Fibroblast of pulmonary artery (primary cell): ENCODE measurements at regions not wholly inside any gene's neighbourhood (a gene's known extent, or its start where the extent isn't known, plus 50 kb on each side); places are given as distances from the start of the nearest gene placed in this dataset.

Experiments
- DNase-seq: peaks from one replicate; pipeline ENCODE4 v3.0.0-alpha.2; 2010; ENCODE audit warnings: low read depth
- H3K4me3 ChIP-seq: replicated peaks from 2 replicates; pipeline ENCODE4 v1.5.1; 2011; ENCODE audit warnings: low read depth, mild to moderate bottlenecking, control low read depth, low read length, moderate library complexity
- TF ChIP-seq, protein P1 (sequence below): IDR thresholded peaks from 2 replicates; pipeline ENCODE4 v1.5.1; 2011; ENCODE audit warnings: mild to moderate bottlenecking, control low read depth, low read length, inconsistent platforms; ENCODE audit errors: missing control alignments

DNA sequence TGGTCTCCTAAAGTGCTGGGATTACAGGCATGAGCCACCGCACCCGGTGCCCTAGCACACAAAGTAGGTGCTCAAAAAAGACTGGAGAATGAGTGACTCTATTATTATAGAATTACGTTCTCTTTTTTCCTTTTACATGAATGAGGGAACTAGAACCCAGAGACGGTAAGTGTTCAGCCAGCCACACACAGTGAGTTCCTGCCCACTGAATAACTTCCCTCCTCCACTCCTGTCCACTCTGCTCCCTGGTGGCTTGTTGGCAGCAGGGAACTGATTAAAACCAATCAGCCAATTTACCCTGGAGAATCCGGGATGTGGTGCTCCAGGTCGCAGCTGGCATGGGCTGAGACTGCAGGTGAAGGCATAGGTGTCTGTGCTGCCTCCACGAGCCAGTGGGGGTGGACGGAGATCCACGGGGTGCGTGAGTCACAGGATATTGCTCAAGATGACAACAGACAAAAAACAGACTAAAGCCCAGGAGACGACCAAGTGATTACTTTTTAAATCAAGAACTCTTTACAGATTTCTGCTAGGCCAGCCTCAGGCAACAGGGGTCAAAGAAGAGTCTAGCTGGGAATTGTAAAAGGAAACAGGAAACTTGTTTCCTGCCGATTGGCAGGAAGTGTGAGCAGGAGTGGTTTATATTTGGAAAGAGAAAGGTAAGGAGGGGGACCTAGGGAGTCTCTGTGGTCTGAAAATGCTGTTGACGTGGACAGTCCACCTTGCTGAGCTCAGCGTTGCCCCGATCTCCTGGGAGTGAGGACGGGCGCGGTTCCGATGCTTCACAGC is 95.2 kb upstream of the TP53I11 start:
- DNase-seq = peak; percentile 75
- H3K4me3 ChIP-seq = no peak overlapping the region

DNA sequence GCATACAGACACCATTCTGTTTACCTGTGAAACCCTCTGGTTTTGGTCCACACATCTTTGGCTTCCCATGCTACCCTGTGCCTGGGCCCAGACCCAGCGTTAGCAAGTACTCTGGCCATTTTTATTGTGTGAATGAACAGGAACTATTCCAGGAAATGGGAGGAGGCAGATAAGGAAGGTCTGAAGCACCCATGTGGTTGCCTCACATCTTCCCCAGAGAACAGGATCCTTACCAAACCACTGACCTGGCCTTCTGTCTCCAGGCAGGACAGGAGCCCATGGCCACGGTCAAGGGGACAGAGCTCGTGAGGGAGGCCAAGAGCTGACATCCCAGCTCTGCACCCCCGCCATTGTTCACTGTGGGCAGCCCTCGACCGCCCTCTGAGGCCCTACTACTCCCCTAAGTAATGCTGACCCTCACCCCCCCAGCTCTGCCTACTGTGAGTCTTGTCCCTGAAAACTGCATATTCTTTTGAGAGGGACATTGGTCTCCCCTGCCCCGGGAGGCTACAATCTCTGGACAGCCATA is 97.7 kb upstream of the TP53I11 start:
- peak; percentile 83 for DNase-seq
- no peak overlapping the region for H3K4me3 ChIP-seq
- TF ChIP-seq, protein P1, sequence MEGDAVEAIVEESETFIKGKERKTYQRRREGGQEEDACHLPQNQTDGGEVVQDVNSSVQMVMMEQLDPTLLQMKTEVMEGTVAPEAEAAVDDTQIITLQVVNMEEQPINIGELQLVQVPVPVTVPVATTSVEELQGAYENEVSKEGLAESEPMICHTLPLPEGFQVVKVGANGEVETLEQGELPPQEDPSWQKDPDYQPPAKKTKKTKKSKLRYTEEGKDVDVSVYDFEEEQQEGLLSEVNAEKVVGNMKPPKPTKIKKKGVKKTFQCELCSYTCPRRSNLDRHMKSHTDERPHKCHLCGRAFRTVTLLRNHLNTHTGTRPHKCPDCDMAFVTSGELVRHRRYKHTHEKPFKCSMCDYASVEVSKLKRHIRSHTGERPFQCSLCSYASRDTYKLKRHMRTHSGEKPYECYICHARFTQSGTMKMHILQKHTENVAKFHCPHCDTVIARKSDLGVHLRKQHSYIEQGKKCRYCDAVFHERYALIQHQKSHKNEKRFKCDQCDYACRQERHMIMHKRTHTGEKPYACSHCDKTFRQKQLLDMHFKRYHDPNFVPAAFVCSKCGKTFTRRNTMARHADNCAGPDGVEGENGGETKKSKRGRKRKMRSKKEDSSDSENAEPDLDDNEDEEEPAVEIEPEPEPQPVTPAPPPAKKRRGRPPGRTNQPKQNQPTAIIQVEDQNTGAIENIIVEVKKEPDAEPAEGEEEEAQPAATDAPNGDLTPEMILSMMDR = no peak

More for the DNA sequence above, 95.2 kb upstream of the TP53I11 start:
- TF ChIP-seq, protein P1 = no peak

DNA sequence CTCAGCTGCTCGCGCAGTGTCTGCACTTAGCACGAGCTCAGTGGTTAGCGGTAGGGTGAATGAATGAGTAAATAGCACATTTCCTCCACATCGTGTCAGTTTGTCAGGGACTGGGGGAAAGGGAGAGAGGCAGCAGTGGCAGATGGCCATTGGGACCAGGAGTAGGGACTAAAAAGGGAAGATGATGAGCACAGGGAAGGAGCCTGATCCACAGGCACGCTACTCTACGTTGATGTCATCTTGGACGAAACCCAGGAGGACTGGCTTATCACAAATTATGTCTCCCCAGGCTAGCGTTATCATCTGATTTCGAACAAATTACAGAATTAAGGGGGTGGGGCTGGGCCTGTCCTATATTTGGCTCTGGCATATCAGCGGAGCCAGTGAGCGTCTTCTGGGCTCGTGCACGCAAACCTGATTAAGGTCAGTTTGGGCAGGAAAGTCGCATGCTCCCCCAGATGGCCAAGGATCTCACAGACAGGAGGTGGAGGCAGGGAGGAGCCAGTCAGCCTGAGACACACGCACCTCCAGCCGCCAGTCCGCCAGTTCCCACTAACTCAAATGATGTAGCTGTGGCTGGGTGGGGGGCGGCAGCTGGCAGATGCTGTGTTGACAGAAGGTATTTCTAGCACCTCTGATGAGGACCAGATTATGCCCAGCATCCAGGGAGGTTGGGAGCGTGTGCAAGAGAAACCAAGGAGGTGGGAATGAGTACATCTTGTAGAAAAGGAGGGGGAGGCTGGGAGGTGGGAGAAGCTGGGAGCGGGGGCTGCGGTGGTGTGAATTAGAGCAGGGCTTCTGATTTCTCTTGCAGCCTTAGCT is 97.4 kb upstream of the PRDM11 start:
- H3K4me3 ChIP-seq = no peak overlapping the region
- TF ChIP-seq, protein P1 = no peak
- peak; percentile 74 for DNase-seq

DNA sequence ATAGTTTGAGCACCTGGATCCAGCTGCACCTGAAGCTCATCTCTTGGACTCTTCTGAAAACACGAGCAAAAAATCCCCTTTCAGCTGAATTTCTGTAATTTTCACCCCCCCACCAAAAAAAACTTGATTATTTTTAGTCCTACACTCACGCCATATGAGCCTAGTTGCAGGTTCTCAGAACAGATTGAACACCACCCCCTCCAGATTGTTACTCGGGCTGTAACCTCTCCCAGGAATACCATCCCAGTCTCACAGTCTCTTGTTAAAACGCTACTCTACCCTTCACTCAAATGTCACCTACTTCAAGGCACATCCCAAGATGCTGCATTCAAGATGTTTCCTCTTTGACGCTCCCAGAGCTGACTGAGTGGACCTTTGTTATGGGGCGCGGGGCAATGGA is 96.3 kb upstream of the PRDM11 start:
- TF ChIP-seq, protein P1 = no peak
- no peak overlapping the region for H3K4me3 ChIP-seq
- DNase-seq = no peak

DNA sequence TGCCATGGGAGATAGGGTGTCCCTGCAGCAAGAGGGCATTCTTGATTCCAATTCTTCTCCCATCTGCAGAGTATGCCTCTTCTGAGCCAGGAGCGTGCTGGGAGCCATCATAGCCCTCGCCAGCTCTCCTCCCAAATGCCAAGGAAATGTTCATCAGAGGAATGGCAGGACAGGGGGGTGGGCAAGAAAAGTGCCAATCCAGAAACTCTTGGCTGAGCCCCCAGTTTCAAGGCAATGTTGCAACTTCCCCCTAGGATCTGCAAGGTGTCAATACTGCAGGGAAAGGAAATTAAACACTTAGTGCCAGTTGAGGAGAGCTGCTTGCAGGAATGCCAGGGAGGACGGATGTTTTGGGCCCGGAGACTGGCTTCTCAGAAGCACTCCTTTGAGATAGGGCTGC is 94.8 kb upstream of the PRDM11 start:
- DNase-seq = no peak
- TF ChIP-seq, protein P1 = no peak
- no peak overlapping the region for H3K4me3 ChIP-seq

DNA sequence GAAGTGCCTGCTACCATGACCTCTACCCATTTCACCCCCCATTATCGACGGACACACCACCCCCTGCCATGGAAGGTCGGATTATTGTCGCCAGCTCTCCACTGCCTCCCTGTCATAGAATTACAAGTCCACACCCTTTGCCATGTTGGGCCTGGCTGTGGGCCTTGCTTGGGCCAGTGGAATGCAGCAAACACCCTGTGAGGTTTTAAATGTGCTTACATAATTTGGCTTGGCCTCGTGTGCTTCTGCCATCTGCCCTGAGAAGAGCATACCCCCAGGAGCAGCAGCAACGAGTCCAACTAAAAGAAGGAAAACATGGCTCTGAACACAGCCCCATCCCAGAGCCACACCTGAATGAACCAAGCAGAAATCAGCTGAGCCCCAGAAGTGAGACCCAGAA is 94.1 kb upstream of the PRDM11 start:
- TF ChIP-seq, protein P1 = no peak
- DNase-seq = no peak
- no peak overlapping the region for H3K4me3 ChIP-seq
